ENCODE measurements at regions not wholly inside any gene's neighbourhood (a gene's known extent, or its start where the extent isn't known, plus 50 kb on each side); places are given as distances from the start of the nearest gene placed in this dataset.
"Not testable (repeated sequence)": the region's sequence is repeated elsewhere in the genome, so short reads cannot be mapped to it uniquely, and the experiment has no call there.

- peak; percentile 6 for DNase-seq (ENCODE audit: low read depth)
Observed at GRCh38 chr1:83511146-83511726, 487.7 kb downstream of the TTLL7 start.

GRCh38 chr1:83509301-83509781, 489.6 kb downstream of the TTLL7 start:
- DNase-seq (ENCODE audit: low read depth), result no peak

GRCh38 chr1:83508485-83509151, 490.3 kb downstream of the TTLL7 start:
- peak; percentile 74 for DNase-seq (ENCODE audit: low read depth)

- DNase-seq (ENCODE audit: low read depth), result no peak
Observed at GRCh38 chr1:83505148-83505547, 493.8 kb downstream of the TTLL7 start.

GRCh38 chr1:83503153-83503552, 495.8 kb downstream of the TTLL7 start:
- DNase-seq (ENCODE audit: low read depth), result no peak

- peak; percentile 15 for DNase-seq (ENCODE audit: low read depth)
Observed at GRCh38 chr1:83500987-83501591, 497.8 kb downstream of the TTLL7 start.

- no peak for DNase-seq (ENCODE audit: low read depth)
Observed at GRCh38 chr1:83500531-83500930, 498.4 kb downstream of the TTLL7 start.

- DNase-seq (ENCODE audit: low read depth), result no peak
Observed at GRCh38 chr1:83499998-83500397, 498.9 kb downstream of the TTLL7 start.

- DNase-seq (ENCODE audit: low read depth), result no peak
Observed at GRCh38 chr1:83497563-83497962, 501.4 kb downstream of the TTLL7 start.

- DNase-seq (ENCODE audit: low read depth), result no peak
Observed at GRCh38 chr1:83495560-83495959, 503.4 kb downstream of the TTLL7 start.

GRCh38 chr1:83493633-83494032, 505.3 kb downstream of the TTLL7 start:
- no peak for DNase-seq (ENCODE audit: low read depth)

- no peak for DNase-seq (ENCODE audit: low read depth)
Observed at GRCh38 chr1:83491930-83492329, 507.0 kb downstream of the TTLL7 start.

GRCh38 chr1:83490988-83491387, 507.9 kb downstream of the TTLL7 start:
- DNase-seq (ENCODE audit: low read depth), result no peak

GRCh38 chr1:83488105-83488504, 510.8 kb downstream of the TTLL7 start:
- peak; percentile 24 for DNase-seq (ENCODE audit: low read depth)

GRCh38 chr1:83487460-83487859, 511.5 kb downstream of the TTLL7 start:
- DNase-seq (ENCODE audit: low read depth), result not testable (repeated sequence)

- DNase-seq (ENCODE audit: low read depth), result not testable (repeated sequence)
Observed at GRCh38 chr1:83485314-83486019, 513.5 kb downstream of the TTLL7 start.

- not testable (repeated sequence) for DNase-seq (ENCODE audit: low read depth)
Observed at GRCh38 chr1:83481284-83481683, 517.6 kb downstream of the TTLL7 start.

GRCh38 chr1:83479591-83480239, 519.2 kb downstream of the TTLL7 start:
- not testable (repeated sequence) for DNase-seq (ENCODE audit: low read depth)

- DNase-seq (ENCODE audit: low read depth), result not testable (repeated sequence)
Observed at GRCh38 chr1:83478127-83478526, 520.8 kb downstream of the TTLL7 start.

GRCh38 chr1:83476518-83476917, 522.4 kb downstream of the TTLL7 start:
- not testable (repeated sequence) for DNase-seq (ENCODE audit: low read depth)

GRCh38 chr1:83474946-83475345, 524.0 kb downstream of the TTLL7 start:
- not testable (repeated sequence) for DNase-seq (ENCODE audit: low read depth)

GRCh38 chr1:83473986-83474385, 524.9 kb downstream of the TTLL7 start:
- DNase-seq (ENCODE audit: low read depth), result not testable (repeated sequence)
